ENCODE measurements at regions not wholly inside any gene's neighbourhood (a gene's known extent, or its start where the extent isn't known, plus 50 kb on each side); places are given as distances from the start of the nearest gene placed in this dataset.

DNA sequence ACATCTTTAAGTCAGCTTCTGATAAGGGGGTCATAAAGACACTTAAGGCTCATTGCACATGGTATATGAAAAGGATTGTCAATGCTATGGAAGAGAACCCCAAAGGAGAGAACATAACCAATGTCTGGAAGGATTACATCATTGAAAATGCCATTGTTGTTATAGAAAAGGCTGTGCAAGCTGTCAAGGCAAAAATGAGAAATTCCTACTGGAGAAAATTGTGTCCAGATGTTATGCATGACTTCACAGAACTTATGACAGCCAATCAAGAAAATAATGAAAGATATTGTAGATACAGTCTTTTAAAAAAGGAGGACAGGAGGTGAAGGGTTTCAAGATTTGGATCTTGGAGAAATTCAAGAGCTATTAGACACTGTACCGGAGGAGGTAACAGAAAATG, 96.3 kb upstream of the MBNL1 start:
- TF ChIP-seq, protein P1, sequence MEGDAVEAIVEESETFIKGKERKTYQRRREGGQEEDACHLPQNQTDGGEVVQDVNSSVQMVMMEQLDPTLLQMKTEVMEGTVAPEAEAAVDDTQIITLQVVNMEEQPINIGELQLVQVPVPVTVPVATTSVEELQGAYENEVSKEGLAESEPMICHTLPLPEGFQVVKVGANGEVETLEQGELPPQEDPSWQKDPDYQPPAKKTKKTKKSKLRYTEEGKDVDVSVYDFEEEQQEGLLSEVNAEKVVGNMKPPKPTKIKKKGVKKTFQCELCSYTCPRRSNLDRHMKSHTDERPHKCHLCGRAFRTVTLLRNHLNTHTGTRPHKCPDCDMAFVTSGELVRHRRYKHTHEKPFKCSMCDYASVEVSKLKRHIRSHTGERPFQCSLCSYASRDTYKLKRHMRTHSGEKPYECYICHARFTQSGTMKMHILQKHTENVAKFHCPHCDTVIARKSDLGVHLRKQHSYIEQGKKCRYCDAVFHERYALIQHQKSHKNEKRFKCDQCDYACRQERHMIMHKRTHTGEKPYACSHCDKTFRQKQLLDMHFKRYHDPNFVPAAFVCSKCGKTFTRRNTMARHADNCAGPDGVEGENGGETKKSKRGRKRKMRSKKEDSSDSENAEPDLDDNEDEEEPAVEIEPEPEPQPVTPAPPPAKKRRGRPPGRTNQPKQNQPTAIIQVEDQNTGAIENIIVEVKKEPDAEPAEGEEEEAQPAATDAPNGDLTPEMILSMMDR (IDR thresholded peaks at IDR 0.05) = no peak
- Mint-ChIP-seq H3K27ac (no peak overlapping the region), H3K4me3 (no peak overlapping the region), H3K27me3 (ENCODE audit: low read depth in 3 of 3) (no peaks in the 10 kb centered on the region), H3K4me1 (peaks cover 18% of the 10 kb centered on the region), H3K9me3 (peaks cover 2 to 12% (median 9%) of the 10 kb centered on the region in 7 donors), H3K36me3 (peaks cover 6 to 8% of the 10 kb centered on the region in 2 donors)
- no peak for DNase-seq
- Histone ChIP-seq H3K9ac (ENCODE audit: insufficient read depth, low read length, poor library complexity, severe bottlenecking) (no peak overlapping the region), H3K36me3 (replicated peaks in 1 of 2; ENCODE audit: control insufficient read depth in 1 of 2, insufficient read depth in 2 of 2, low read length in 2 of 2) (no peaks in the 10 kb centered on the region), H3K27me3 (ENCODE audit: control insufficient read depth in 2 of 2, insufficient read depth in 2 of 2, low read length in 2 of 2) (no peaks in the 10 kb centered on the region), H3K27ac (ENCODE audit: low read depth in 1 of 2, low read length in 2 of 2) (no peak overlapping the region), H2AFZ (ENCODE audit: insufficient read depth, low read depth, low read length, poor library complexity, severe bottlenecking) (no peak overlapping the region), H3K4me3 (replicated peaks in 1 of 3; ENCODE audit: low read depth in 2 of 3, low read length in 3 of 3) (no peak overlapping the region), H3K79me2 (ENCODE audit: insufficient read depth, low read length) (no peaks in the 10 kb centered on the region), H3K4me1 (ENCODE audit: control insufficient read depth in 1 of 2, insufficient read depth in 2 of 2, low read length in 2 of 2) (peaks cover 18% of the 10 kb centered on the region in 2 donors), H3K9me3 (replicated peaks in 1 of 2; ENCODE audit: control insufficient read depth in 1 of 2, insufficient read depth in 1 of 2, low read length in 2 of 2) (peaks cover 0 to 5% of the 10 kb centered on the region in 2 donors), H3K4me2 (replicated peaks; ENCODE audit: extremely low read depth, low read length, poor library complexity, severe bottlenecking) (no peak overlapping the region), H4K20me1 (ENCODE audit: insufficient read depth, low read length) (no peaks in the 10 kb centered on the region)
- intact Hi-C loops (cut with micrococcal nuclease) = no loop called here
- 100% methylated on average over 1 of the region's 1 CpG for WGBS (ENCODE audit: insufficient coverage)

DNA sequence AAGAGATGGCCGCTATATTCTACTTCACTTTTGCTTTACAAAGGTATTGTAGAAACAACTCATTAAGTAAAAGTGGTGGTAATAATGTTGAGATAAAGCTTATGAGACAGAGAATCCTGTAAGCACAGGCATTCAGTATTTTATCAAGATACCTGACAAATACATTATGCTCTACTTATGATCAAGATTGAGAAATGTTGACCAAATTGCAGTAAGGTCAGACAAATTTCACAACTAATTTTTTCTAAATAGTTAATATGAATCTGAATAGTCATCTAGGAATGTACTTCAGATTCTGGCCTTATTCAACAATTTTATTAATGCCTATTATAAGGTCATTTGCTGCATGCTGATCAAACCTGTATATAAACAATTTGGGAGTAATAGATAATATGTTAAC, 95.1 kb upstream of the MBNL1 start:
- no peaks in the 10 kb centered on the region for H3K27me3 Mint-ChIP-seq (ENCODE audit: low read depth in 3 of 3)
- Histone ChIP-seq H3K4me1 (ENCODE audit: control insufficient read depth in 1 of 2, insufficient read depth in 2 of 2, low read length in 2 of 2) (peaks cover 26 to 27% of the 10 kb centered on the region in 2 donors), H4K20me1 (ENCODE audit: insufficient read depth, low read length) (no peaks in the 10 kb centered on the region), H3K27ac (ENCODE audit: low read depth in 1 of 2, low read length in 2 of 2) (no peak overlapping the region), H3K79me2 (ENCODE audit: insufficient read depth, low read length) (no peaks in the 10 kb centered on the region), H3K9me3 (replicated peaks in 1 of 2; ENCODE audit: control insufficient read depth in 1 of 2, insufficient read depth in 1 of 2, low read length in 2 of 2) (peaks cover 0 to 5% of the 10 kb centered on the region in 2 donors), H3K4me2 (replicated peaks; ENCODE audit: extremely low read depth, low read length, poor library complexity, severe bottlenecking) (no peak overlapping the region), H3K9ac (ENCODE audit: insufficient read depth, low read length, poor library complexity, severe bottlenecking) (no peak overlapping the region), H3K36me3 (replicated peaks in 1 of 2; ENCODE audit: control insufficient read depth in 1 of 2, insufficient read depth in 2 of 2, low read length in 2 of 2) (no peaks in the 10 kb centered on the region), H3K27me3 (ENCODE audit: control insufficient read depth in 2 of 2, insufficient read depth in 2 of 2, low read length in 2 of 2) (no peaks in the 10 kb centered on the region), H2AFZ (ENCODE audit: insufficient read depth, low read depth, low read length, poor library complexity, severe bottlenecking) (no peak overlapping the region), H3K4me3 (replicated peaks in 1 of 3; ENCODE audit: low read depth in 2 of 3, low read length in 3 of 3) (no peak overlapping the region)
- peaks cover 2 to 9% (median 6%) of the 10 kb centered on the region in 7 donors for H3K9me3 Mint-ChIP-seq
- no peak overlapping the region for H3K27ac Mint-ChIP-seq
- no peak for DNase-seq
- intact Hi-C loops (cut with micrococcal nuclease) = no loop called here
- peaks cover 26% of the 10 kb centered on the region for H3K4me1 Mint-ChIP-seq
- TF ChIP-seq, protein P1 (IDR thresholded peaks at IDR 0.05) = no peak
- peaks cover 6 to 8% of the 10 kb centered on the region in 2 donors for H3K36me3 Mint-ChIP-seq
- no peak overlapping the region for H3K4me3 Mint-ChIP-seq
- WGBS (ENCODE audit: insufficient coverage) = no CpG with 5 or more reads among the region's 1 CpG

Measured in CD14-positive monocyte (primary cell).